ENCODE measurements at regions not wholly inside any gene's neighbourhood (a gene's known extent, or its start where the extent isn't known, plus 50 kb on each side); places are given as distances from the start of the nearest gene placed in this dataset.

DNA sequence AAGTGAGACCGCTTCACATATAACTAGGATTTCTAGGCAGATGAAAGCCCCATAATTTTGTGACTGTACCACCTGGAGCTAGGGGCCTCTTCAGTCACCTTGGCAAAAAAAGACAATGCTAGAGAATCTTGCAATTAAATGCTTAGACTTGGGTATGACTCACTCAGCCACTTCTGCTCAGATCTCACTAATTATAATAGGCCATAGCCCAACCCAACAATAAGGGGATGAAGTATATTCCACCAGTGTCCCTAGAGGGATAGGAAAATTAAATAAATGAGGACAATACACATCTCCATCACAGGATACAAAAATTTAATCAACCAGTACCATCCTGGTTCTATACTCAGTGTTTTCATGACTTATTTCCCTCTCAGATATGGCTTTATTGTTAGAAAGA lies 1079.9 kb upstream of the C9orf72 start:
- H3K36me3 ChIP-seq (ENCODE audit: low read depth, missing control alignments) = no peaks in the 10 kb centered on the region
- H3K4me1 ChIP-seq = no peaks in the 10 kb centered on the region
- TF ChIP-seq POLR2A (IDR thresholded peaks at IDR 0.05) (no peak), CTCF (IDR thresholded peaks at IDR 0.05) (no peak)
- no peak overlapping the region for H3K27ac ChIP-seq
- intact Hi-C loops (cut with DNase I; ENCODE audit: low total_unique reads) = no loop called here
- no peak for DNase-seq
- no peaks in the 10 kb centered on the region for H3K9me3 ChIP-seq
- no peak overlapping the region for H3K4me3 ChIP-seq
- 91 to 100% methylated on average over 1 of the region's 1 CpG for WGBS, 2 donors
- H3K27me3 ChIP-seq = no peaks in the 10 kb centered on the region

DNA sequence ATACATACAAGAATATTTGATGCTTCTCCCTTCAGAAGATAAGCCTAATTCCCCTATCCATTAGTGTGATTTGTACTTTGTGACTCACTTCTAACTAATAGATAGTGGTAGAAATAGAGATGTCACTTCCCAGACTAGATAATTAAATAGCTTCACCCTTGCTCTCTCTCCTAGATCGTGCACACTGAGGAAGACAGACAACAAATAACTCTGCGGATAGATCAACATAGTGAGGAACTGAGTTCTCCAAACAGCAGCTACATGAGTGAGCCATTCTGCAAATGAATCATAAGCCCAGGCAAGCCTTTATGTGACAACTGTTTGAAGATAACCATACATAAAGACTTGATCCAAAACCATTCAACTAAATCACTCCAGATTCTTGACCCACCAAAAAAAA lies 1083.4 kb upstream of the C9orf72 start:
- WGBS, 2 donors = 53 to 77% methylated on average over 2 of the region's 2 CpGs
- Histone ChIP-seq H3K4me1 (no peaks in the 10 kb centered on the region), H3K4me3 (no peak overlapping the region), H3K27ac (no peak overlapping the region), H3K36me3 (ENCODE audit: low read depth, missing control alignments) (no peaks in the 10 kb centered on the region), H3K9me3 (no peaks in the 10 kb centered on the region), H3K27me3 (no peaks in the 10 kb centered on the region)
- no peak for DNase-seq
- intact Hi-C loops (cut with DNase I; ENCODE audit: low total_unique reads) = no loop called here
- no peak for TF ChIP-seq POLR2A (IDR thresholded peaks at IDR 0.05)
- no peak for TF ChIP-seq CTCF (IDR thresholded peaks at IDR 0.05)

DNA sequence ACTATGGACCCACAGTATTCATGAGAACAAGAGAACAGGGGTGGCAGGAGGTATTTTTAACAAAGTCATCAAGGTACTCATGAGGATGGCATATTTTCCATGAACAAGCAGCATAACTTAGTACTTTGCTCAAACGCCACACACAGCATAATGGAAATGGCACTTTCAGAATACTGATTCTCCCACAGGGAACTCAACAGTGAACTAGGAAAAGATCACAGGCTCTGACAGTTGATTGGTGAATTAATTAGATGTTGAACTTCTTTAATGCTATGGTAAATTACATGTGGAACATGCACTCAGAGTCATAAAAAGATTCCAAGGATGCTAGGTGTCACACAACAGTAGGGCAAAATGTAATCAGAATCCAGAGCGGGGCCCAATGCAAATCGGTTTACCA lies 1088.6 kb upstream of the C9orf72 start:
- no peaks in the 10 kb centered on the region for H3K36me3 ChIP-seq (ENCODE audit: low read depth, missing control alignments)
- TF ChIP-seq CTCF (IDR thresholded peaks at IDR 0.05) (no peak), POLR2A (IDR thresholded peaks at IDR 0.05) (no peak)
- DNase-seq = no peak
- no peaks in the 10 kb centered on the region for H3K27me3 ChIP-seq
- H3K9me3 ChIP-seq = no peaks in the 10 kb centered on the region
- 89 to 98% methylated on average over 3 of the region's 3 CpGs for WGBS, 2 donors
- H3K27ac ChIP-seq = no peak overlapping the region
- H3K4me1 ChIP-seq = no peaks in the 10 kb centered on the region
- intact Hi-C loops (cut with DNase I; ENCODE audit: low total_unique reads) = no loop called here
- no peak overlapping the region for H3K4me3 ChIP-seq

GRCh38 chr9:28662675-28663074 lies 1089.4 kb upstream of the C9orf72 start:
- H3K4me3 ChIP-seq = no peak overlapping the region
- WGBS, 2 donors = 94 to 99% methylated on average over 2 of the region's 2 CpGs

More at GRCh38 chr9:28662675-28663074, 1089.4 kb upstream of the C9orf72 start:
- no peaks in the 10 kb centered on the region for H3K9me3 ChIP-seq
- H3K27me3 ChIP-seq = no peaks in the 10 kb centered on the region
- no peak for TF ChIP-seq CTCF (IDR thresholded peaks at IDR 0.05)
- TF ChIP-seq POLR2A (IDR thresholded peaks at IDR 0.05) = no peak
- no peak overlapping the region for H3K27ac ChIP-seq
- intact Hi-C loops (cut with DNase I; ENCODE audit: low total_unique reads) = no loop called here
- no peaks in the 10 kb centered on the region for H3K4me1 ChIP-seq
- no peaks in the 10 kb centered on the region for H3K36me3 ChIP-seq (ENCODE audit: low read depth, missing control alignments)
- no peak for DNase-seq

All from testis (tissue), 2 donors.